A673 (cell line): ENCODE measurements at regions not wholly inside any gene's neighbourhood (a gene's known extent, or its start where the extent isn't known, plus 50 kb on each side); places are given as distances from the start of the nearest gene placed in this dataset.

Experiments
- BruUV-seq: library from RNA; stranded (reverse); fragments of 400-500 nt; replicated peaks from 2 replicates; lab custom pipeline; 2021; lab: Mats Ljungman, UMichigan
- CTCF ChIA-PET: fragments of 300-600 bp; sonication (Branson Sonifier 250); formaldehyde crosslinking; loops from one replicate; lab custom pipeline; 2022; ENCODE audit warnings: antibody characterized with exemption; lab: Charles Lee
- POLR2A ChIA-PET: fragments of 300-600 bp; sonication (Branson Sonifier 250); formaldehyde crosslinking; loops from one replicate; lab custom pipeline; 2022; ENCODE audit warnings: antibody characterized with exemption; ENCODE audit not compliant: low non-redundant PET; lab: Charles Lee
- DNase-seq: peaks from one replicate; pipeline ENCODE4 v3.0.0-alpha.2; 2015; ENCODE audit warnings: low spot score
- H3K27ac ChIP-seq: fragments of 200-600 bp; sonication (generic); 2 replicates; pipeline ENCODE4 v1.5.1; 2016; ENCODE audit warnings: mixed run types, low read depth, mild to moderate bottlenecking, mixed read lengths, antibody characterized with exemption, low read length; ENCODE audit not compliant: poor library complexity, severe bottlenecking
- H3K27me3 ChIP-seq: fragments of 200-600 bp; sonication (generic); replicated peaks from 2 replicates; pipeline ENCODE4 v1.6.1; 2017; ENCODE audit warnings: mixed run types, low read depth, mild to moderate bottlenecking, mixed read lengths, antibody characterized with exemption, low read length; ENCODE audit not compliant: insufficient read depth, poor library complexity
- H3K36me3 ChIP-seq: fragments of 200-600 bp; sonication (generic); 2 replicates; pipeline ENCODE4 v1.6.1; 2016; ENCODE audit warnings: mixed run types, mild to moderate bottlenecking, mixed read lengths, antibody characterized with exemption, low read length; ENCODE audit not compliant: insufficient read depth, poor library complexity, severe bottlenecking
- H3K4me1 ChIP-seq: fragments of 200-600 bp; sonication (generic); 2 replicates; pipeline ENCODE4 v1.6.1; 2017; ENCODE audit warnings: mixed run types, mild to moderate bottlenecking, mixed read lengths, antibody characterized with exemption, low read length; ENCODE audit not compliant: insufficient read depth, poor library complexity, severe bottlenecking
- H3K4me3 ChIP-seq: fragments of 200-600 bp; sonication (generic); 2 replicates; pipeline ENCODE4 v1.5.1; 2016; ENCODE audit warnings: low read depth, mixed run types, mild to moderate bottlenecking, mixed read lengths, low read length; ENCODE audit not compliant: poor library complexity, severe bottlenecking
- H3K9me3 ChIP-seq: fragments of 200-600 bp; sonication (generic); 2 replicates; pipeline ENCODE4 v1.6.1; 2016; ENCODE audit warnings: mixed run types, low read depth, mild to moderate bottlenecking, mixed read lengths, antibody characterized with exemption, low read length; ENCODE audit not compliant: poor library complexity, severe bottlenecking
- CTCF ChIP-seq: fragments of 300-800, 200-600 bp; sonication (generic); conservative IDR thresholded peaks from 2 replicates; pipeline ENCODE4 v1.5.1; 2017; ENCODE audit warnings: low read depth, mild to moderate bottlenecking, antibody characterized with exemption, low read length, moderate library complexity, mixed read lengths
- EZH2 ChIP-seq: fragments of 200-600 bp; sonication (generic); IDR thresholded peaks from 2 replicates; pipeline ENCODE4 v1.6.1; 2017; ENCODE audit warnings: borderline replicate concordance, low read depth, mild to moderate bottlenecking, mixed read lengths, antibody characterized with exemption, low read length; ENCODE audit not compliant: poor library complexity, severe bottlenecking
- intact Hi-C: fragments of 100-400 bp; cut with micrococcal nuclease; formaldehyde crosslinking; loops from one replicate; pipeline ENCODE4 v1.10.0; 2022; ENCODE audit not compliant: unreplicated experiment

- Histone ChIP-seq H3K27me3 (no peaks in the 10 kb centered on the region), H3K36me3 (no peaks in the 10 kb centered on the region), H3K27ac (no peak overlapping the region), H3K9me3 (no peaks in the 10 kb centered on the region), H3K4me1 (no peaks in the 10 kb centered on the region), H3K4me3 (no peak overlapping the region)
- ChIA-PET POLR2A (no interaction called here), CTCF (no interaction called here)
- TF ChIP-seq EZH2 (no peak), CTCF (no peak)
- BruUV-seq: no TSS peak
- intact Hi-C loops: no loop called here
- DNase-seq: no peak
Measured at GRCh38 chr20:11591965-11592364, 325.7 kb upstream of the BTBD3 start.

- no peak for TF ChIP-seq CTCF
- no TSS peak for BruUV-seq
- ChIA-PET CTCF (no interaction called here), POLR2A (no interaction called here)
- no peak overlapping the region for H3K4me3 ChIP-seq
- H3K27me3 ChIP-seq: no peaks in the 10 kb centered on the region
- DNase-seq: no peak
- H3K36me3 ChIP-seq: no peaks in the 10 kb centered on the region
- intact Hi-C loops: no loop called here
- no peaks in the 10 kb centered on the region for H3K4me1 ChIP-seq
- no peaks in the 10 kb centered on the region for H3K9me3 ChIP-seq
- no peak overlapping the region for H3K27ac ChIP-seq
Measured at GRCh38 chr20:11604339-11604738, 313.4 kb upstream of the BTBD3 start.

GRCh38 chr20:11607047-11607446, 310.6 kb upstream of the BTBD3 start:
- no TSS peak for BruUV-seq
- H3K4me3 ChIP-seq: no peak overlapping the region
- H3K9me3 ChIP-seq: no peaks in the 10 kb centered on the region
- POLR2A ChIA-PET: no interaction called here
- H3K4me1 ChIP-seq: no peaks in the 10 kb centered on the region
- no peak overlapping the region for H3K27ac ChIP-seq
- H3K36me3 ChIP-seq: no peaks in the 10 kb centered on the region
- no peak for TF ChIP-seq EZH2
- TF ChIP-seq CTCF: no peak
- intact Hi-C loops: no loop called here
- no peaks in the 10 kb centered on the region for H3K27me3 ChIP-seq
- CTCF ChIA-PET: no interaction called here
- no peak for DNase-seq
